Endometrium (tissue), 2 donors: ENCODE measurements at regions not wholly inside any gene's neighbourhood (a gene's known extent, or its start where the extent isn't known, plus 50 kb on each side); places are given as distances from the start of the nearest gene placed in this dataset.
"Not testable (repeated sequence)": the region's sequence is repeated elsewhere in the genome, so short reads cannot be mapped to it uniquely, and the experiment has no call there.

Source experiments
- FAIRE-seq: peaks from 2 replicates; lab custom pipeline; 2012; peaks lifted over from hg19 to GRCh38; lab: Jason Lieb, UNC
- donor health status: control.
- donor health status: control.

DNA sequence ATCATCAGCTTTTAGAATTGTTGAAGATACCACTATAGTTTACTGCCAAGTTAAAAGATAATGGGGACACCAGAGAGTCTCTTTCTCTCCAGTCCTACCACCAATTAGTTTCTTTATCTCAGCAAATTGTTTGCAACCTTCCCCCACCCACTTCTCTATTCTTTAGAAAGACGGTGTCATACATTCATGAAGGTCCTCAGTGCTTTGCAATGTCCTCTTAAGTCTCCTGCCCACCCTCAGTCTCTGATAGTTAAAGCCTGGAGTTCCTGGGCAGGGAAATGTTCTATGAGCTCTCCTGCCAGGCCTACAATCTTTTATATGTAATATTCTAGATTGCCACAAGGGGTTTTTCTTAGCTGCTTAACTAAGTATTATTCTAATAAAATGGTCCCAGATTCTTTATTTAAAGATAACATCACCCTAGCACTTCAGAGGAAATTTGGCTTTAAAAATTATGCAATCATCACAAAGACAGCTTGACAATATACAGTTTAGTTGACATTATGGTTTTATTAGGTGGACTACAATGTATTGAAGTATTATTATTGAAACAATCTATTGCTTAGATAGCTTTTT is 509.2 kb downstream of the CSNK1G3 start:
- no peak for FAIRE-seq

DNA sequence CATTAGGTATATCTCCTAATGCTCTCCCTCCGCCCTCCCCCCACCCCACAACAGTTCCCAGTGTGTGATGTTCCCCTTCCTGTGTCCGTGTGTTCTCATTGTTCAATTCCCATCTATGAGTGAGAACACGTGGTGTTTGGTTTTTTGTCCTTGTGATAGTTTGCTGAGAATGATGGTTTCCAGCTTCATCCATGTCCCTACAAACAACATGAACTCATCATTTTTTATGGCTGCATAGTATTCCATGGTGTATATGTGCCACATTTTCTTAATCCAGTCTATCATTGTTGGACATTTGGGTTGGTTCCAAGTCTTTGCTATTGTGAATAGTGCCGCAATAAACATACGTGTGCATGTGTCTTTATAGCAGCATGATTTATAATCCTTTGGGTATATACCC is 505.3 kb downstream of the CSNK1G3 start:
- FAIRE-seq = not testable (repeated sequence)

DNA sequence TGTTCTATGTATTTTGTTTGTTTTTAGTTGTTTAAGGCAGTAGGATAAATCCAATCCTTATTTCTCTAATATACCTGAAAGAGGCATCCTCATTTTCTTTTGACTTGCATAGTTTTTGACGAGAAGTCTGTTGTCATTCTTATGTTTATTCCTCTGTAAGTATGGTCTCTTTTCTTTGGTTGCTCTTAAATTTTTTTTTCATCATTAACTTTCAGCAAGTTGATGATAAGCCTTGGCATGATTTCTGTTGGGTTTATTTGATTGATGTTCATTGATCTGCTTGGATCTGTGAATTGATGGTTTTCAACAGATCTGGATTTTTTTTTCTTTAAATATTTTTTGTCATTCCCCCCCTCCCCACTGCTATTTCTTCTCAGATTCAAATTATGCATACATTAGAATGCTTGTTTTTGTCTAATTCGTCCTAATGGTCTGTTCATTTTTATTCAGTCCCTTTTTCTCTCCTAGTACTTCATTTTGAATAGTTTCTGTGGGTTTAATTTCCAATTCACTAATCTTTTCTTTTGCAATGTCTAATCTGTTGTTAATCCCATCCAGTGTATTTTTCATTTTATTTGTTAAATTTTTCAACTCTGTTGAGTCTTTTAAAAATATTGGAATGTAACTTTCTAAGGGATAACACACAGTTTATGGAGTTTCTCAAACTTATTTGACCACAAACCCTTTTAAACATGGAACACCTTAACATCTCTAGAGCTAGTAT is 495.9 kb downstream of the CSNK1G3 start:
- no peak for FAIRE-seq

DNA sequence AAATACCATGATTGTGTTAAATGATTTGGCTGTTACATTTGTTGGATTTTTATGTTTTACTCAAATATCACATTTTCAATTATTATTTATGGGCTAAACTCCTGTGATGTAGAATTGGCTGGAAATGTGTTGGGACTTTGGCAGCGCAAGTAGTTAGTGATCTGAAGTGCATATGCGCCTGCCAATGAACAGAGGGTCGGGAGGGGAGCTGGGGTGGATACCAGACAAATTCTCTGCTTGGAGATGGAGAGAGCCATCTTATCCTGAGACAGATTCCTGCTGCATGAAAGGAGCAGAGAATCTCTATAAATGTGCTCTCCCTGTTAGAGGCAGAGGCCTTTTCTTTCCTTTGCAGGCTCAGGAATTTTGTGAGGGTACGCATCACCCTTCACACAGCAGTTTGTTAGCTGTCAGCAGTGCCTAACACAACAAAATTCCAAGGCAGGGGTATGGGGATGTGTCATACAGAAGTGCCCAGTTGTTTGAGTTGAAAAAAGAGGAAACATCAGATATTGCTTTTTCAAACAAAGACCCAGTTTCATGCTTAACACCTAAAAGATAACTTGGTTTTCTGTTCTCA is 489.1 kb downstream of the CSNK1G3 start:
- no peak for FAIRE-seq

DNA sequence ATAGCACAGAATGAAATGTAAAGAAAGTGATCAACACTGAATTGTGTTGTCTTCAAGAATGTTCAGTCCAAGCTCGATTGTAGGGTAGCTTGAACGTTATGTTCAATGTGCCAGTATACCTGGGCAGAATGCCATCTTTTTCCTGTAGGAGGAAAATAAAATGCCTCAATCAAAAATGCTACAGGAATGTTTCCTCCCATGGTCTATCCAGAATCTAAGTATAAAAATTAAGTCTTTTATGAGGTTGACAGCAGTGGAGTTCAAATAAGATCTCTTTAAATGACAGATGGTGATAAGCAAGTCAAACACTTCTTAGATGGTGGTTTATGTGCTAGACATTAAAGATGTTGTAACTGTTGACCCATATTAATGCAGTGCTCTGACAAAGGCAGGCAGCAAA is 488.6 kb downstream of the CSNK1G3 start:
- no peak for FAIRE-seq

DNA sequence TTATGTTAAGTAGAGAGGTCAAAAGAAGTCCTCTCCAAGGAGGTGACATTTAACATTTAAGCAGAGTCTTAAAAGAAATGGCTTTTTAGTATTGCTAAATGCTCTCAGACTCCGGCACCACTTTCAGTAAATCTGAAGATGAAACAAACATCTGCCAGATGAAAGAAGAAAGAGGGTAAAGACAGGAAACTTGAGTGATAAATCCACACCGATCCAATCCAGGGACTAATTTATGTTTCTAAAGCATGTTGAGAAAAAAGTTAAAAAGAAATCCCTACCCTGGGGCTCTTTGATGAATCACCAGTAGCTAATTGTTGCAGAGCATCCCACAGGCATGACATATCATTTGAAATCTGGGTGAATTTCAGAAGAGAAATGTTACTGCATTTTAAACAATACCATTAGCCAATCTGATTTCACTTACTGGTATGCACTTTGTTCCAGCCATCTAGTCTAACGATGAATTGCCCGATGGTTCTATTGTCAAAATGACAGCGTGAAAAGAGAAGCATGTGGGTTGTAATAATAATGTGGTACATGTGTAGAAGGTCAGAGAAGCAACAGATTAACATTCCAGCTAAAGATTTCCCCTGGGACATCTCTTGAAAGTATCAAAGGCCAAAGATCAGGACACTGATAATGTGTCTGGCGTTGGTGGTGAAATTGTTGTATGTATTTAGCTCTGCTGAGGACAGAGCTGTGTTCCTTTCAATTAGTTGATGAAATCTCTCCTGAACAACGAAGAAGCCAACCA is 485.7 kb downstream of the CSNK1G3 start:
- no peak for FAIRE-seq

DNA sequence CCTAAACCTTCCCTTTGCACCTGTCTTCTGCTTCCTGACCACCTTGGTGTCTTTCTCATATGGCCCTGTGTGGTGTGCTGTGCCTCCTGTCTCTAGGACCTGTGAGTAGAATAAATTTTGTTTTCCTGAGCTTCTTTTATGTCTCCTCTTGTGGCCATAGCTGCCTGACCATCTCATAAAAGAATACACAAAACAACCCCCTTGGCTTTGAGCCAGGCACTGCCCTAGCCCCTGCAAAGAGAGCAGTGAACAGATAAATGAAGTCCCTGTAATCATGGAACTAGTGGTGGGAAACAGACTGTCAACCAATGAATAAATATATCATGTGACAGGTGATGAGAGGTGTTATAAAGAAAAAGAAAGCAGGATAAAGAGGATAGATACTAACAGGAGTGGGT is 485.1 kb downstream of the CSNK1G3 start:
- no peak for FAIRE-seq

DNA sequence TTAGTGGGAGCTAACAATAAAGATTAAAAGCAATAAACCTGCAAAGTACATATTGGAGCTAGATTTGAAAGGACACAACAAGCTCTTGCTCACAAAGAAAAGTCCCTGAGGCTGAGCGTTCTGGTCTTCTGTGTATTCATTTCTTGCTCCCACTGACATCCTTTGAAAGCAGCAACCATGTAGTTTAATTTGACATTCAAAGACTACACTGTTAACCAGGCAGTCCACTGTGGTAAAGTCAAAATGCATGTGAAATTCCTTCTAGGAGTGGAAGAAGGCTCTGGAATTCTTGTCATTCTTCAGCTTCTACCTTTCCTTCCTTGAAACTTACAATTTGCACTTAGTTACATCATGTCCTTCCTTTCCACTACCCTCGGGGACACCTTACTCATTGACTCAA is 480.7 kb downstream of the CSNK1G3 start:
- FAIRE-seq = no peak

DNA sequence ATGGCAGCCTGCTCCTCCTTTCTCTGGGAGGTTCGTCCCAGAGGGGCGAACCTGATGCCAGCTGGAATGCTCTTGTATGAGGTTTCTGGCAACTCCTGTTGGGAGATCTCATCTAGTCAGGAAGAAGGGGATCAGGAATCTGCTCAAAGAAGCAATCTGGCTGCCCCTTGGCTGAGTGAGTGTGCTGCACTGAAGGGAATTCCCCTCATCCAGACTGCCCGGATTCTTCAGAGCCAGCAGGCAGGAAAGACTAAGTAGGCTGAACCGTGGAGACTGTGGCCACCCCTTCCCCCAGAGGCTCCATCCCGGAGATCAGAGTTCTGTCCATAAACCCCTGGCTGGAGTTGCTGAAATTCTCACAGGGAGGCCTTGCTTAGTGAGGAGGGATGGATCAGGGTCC is 476.0 kb downstream of the CSNK1G3 start:
- FAIRE-seq = no peak

DNA sequence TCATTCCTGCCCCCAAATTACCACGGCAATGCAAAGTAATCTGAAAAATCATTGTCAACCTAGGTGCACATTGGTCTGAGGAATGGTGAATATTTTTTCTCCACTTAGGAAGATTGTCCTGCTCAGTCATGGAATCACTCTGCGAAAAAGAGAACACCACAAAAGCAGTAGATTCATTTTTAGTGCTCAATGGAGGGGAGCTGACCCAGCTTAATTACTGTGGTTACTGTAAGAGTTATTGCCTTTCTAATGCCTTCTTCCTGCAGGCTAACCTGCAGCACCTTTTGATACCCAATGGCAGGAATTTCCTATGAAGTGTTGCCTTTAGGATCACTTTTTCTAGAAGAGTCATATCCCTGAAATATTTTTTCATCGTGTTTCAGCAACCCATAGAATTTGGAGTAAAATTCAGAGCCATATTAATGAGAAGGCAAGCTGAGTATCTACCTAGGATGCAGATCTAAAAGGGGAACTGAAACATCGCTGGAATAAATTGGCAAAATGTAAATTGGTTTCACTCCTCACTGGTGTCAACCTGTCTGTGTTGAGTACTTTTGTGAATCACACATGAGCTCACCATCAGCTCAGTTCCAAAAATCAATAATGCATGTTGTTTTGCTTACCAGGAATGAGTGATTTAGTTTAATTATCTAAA is 464.5 kb downstream of the CSNK1G3 start:
- no peak for FAIRE-seq

DNA sequence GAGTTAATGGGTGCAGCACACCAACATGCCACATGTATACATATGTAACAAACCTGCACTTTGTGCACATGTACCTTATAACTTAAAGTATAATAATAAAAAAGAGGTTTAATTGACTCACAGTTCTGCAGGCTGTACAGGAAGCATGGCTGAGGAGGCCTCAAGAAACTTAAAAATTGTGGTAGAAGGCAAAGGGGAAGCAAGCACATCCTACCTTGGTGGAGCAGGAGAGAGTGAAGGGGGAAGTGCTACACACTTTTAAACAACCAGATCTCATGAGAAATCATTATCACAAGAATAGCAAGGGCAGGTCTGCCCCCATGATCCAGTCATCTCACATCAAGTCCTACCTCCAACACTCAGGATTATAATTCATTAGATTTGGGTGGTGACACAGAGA is 463.5 kb downstream of the CSNK1G3 start:
- not testable (repeated sequence) for FAIRE-seq

DNA sequence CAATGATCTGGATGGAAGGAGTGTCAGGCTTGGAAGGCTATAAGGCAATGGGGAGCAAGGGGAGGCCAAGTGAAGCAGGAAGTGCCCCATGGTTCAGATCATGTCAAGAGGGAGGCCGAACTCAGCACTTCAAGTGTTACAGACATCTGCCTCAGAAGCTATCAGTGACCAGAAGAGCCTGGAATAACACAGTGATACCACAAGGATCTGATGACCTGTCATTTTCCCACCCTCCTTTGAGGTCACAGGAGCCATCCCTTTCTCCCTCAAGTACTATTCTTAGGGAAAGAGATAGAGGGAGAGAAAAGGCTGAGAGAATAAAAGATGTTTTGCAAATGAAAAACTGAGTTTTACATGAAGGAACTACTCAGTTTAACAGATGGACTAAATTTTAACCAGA is 454.8 kb downstream of the CSNK1G3 start:
- FAIRE-seq = no peak

DNA sequence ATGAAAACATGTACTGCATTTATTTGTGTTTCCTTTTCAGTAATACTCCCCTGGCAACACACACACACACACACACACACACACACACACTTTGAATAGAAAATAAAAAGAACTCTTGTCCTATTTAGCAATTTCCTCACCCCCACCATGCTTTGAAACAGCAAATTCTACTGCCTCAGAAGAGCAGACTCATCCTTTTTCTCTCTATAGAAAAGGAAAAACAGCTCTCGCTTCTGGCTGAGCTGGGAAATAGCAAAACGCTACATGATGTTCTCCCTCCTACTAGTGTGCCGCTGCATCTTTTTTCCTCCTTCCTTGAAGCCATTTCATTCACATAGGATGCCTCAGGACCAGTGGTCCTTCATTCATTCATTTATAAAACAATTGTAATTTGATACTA is 453.6 kb downstream of the CSNK1G3 start:
- no peak for FAIRE-seq

DNA sequence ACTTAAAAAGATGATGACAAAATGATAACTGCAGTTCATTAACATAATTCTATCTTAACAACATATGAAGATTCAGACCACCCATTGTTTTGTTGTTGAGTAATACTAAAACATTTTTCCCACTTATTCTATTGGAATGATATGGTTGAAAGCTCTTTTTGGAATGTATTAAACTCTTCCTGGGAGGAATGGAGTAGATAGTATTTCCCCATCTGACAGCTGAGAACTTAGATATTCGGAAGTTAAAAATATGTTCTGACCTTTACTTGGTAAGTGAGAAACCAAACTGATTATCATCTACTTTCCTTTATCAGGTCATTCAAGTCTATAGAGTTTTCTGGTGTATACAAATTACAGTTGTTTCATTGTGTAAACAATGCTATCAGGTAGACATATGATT is 452.9 kb downstream of the CSNK1G3 start:
- no peak for FAIRE-seq

DNA sequence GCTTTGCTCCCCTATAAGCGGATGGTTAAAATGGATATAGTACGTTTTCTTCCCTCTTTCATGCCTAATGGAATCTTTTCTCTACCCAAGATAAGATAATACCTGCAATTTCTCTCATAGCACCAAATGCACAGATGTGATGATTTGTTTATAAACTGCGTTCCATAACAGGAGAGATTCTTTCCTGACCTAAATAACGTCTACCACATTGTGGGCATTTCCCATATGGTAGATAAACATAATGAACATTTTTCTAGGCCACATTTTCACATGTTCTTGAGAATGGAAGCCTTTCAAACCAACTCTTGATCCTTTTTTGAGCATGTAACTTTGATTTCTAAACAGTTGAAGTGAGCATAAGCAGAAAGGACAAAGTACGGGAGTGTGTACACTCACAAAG is 448.5 kb downstream of the CSNK1G3 start:
- no peak for FAIRE-seq

DNA sequence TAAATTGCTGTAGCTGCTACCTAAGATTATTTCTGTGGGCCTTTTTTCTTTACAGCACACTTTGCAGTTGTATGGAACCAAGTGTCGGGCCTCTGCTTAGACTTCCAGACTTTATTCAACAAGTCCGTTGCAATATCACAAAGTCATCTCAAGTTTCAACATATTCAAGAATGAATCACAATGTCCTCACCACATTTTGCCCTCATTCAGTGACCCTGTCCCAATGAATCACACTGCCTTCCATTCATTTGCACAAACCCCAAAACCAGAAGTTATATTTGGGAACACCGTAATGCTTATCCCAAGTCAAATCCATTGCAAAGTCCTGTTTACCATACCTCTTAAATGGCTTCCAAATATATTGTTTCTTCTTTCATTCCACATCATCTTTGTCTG is 439.6 kb downstream of the CSNK1G3 start:
- no peak for FAIRE-seq

DNA sequence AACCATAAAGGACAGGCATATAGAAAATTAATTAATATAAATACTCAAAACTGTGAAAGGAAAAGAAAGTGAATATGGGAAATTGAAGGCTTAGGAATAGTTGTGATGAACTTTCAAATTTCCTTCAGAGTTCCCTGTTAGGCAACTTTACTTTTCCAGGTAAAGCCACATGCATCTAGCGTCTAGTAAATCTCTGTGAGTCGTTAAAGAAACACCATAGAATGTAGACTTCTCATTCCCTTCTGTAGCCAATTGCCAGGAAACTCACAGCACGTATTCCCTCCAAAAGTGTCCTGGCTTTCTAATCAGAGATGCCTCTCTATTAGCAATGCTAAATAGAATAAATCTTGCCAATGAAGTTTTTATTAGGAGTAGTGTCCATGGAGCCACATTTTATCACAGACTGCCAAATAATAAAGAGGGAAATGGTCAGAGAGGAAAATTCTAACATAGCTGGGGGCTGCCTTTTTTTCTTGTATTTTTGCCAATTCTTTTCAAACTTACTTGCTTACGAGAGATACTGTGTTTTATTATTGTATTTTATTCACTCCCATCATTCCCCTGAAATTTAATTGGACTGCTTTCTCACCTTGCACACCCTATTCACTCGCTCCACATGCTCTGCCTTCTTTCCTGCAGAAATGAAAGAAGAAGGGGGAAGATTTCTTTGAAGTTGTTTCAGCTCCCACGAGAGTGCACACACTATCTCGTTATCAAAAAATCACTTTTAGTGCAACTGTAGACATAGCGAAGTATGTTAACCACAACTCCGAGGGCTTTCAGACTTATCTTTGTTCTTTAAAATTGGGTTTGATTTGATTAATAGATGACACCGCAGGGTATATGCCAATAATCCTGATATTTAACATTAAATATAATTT is 439.0 kb downstream of the CSNK1G3 start:
- no peak for FAIRE-seq

DNA sequence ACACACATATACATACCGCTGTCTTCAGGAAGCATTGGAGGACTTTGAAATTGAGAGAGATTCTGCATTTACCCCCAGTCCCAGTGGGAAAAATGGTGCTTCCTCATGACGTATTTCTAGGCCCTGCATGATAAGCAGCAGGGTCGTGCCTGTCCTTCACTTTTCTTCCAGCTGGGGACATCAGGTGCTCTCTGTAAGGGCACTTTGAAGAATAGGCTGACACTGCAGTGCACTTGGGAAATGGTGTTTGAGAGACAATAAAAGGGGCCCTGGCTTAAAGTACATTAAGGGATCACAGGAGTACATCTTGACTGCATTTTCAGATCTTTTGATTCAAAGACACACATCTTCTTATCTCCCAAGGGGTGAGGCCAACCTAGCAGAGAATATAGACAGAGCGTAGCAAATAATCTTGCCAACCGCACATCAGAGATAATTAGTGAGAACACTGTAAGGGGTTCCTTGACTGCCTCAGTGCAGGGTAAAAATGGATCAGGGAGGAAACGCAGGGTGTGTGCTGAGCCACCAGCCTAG is 437.9 kb downstream of the CSNK1G3 start:
- no peak for FAIRE-seq

DNA sequence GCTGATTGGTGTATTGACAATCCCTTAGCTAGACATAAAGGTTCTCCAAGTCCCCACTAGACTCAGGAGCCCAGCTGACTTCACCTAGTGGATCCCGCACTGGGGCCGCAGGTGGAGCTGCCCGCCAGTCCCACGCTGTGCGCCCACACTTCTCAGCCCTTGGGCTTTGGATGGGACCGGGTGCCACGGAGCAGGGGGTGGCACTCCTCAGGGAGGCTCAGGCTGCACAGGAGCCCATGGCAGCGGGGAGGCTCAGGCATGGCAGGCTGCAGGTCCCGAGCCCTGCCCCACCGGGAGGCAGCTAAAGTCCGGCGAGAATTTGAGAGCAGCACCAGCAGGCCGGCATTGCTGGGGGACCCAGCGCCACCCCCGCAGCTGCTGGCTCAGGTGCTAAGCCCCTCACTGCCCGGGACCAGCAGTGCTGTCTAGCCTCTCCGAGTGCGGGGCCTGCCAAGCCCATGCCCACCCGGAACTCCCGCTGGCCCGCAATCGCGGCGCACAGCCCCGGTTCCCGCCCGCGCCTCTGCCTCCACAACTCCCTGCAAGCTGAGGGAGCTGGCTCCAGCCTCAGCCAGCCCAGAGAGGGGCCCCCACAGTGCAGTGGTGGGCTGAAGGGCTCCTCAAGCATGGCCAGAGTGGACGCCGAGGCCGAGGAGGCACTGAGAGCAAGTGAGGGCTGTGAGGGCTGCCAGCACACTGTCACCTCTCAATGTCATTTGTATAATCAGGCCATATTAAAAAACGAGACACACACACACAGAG is 437.2 kb downstream of the CSNK1G3 start:
- no peak for FAIRE-seq

DNA sequence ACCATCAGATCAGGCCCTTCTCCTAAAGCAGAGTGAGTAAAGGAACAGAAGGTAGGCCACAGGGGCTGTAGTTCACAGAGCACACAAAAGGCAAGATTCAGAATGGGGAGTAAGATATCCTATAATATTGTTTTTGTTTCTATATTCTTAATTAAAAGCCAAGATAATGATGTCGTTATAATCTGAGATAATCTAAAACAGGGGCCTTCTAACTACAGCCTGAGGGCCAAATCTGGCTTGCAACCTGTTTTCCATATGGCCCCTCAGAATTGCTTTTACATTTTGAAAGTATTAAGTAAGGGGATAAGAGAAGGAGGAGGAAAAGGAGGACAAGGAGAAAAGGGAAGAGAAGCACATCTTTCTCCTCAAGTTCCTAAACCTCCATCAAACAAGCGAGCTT is 435.8 kb downstream of the CSNK1G3 start:
- FAIRE-seq = no peak

DNA sequence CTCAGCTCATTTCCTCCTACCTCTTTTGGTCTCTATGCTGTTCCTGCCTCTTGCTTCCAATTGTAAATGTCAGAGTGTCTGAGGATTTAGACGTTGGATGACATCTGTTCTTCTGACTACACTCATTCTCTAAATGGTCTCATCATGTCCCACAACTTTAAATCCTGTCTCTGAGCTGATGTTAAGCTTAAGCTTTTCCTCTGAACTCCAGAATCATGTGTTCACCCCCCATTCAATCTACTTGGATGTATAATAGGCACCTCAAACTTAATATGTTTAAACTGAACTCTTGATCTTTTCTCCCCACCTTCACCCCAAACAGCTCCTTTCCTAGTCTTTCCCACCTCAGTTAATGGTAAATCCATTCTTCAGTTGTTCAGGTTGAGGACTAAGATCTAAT is 433.6 kb downstream of the CSNK1G3 start:
- no peak for FAIRE-seq
